ENCODE measurements at regions not wholly inside any gene's neighbourhood (a gene's known extent, or its start where the extent isn't known, plus 50 kb on each side); places are given as distances from the start of the nearest gene placed in this dataset.

DNA sequence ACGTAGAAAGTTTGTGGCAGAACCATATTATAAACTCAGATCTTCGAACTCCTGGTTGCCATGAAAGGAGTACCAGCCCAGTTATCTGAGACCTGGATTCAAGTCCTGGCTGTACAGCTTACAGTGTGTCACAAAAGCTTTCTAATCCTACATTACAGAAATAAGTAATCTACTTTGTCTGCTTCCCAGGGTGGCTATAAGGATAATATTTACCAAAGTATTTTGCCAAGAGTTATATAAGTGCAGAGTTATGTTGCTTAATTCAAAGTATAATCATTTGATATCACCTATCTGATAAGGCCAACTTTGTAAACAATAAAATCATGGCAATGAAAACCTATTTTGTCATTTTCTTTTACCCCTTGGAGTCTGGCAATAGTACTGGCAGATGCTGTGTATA lies 381.6 kb downstream of the NDFIP2 start:
- TF ChIP-seq, protein P1, sequence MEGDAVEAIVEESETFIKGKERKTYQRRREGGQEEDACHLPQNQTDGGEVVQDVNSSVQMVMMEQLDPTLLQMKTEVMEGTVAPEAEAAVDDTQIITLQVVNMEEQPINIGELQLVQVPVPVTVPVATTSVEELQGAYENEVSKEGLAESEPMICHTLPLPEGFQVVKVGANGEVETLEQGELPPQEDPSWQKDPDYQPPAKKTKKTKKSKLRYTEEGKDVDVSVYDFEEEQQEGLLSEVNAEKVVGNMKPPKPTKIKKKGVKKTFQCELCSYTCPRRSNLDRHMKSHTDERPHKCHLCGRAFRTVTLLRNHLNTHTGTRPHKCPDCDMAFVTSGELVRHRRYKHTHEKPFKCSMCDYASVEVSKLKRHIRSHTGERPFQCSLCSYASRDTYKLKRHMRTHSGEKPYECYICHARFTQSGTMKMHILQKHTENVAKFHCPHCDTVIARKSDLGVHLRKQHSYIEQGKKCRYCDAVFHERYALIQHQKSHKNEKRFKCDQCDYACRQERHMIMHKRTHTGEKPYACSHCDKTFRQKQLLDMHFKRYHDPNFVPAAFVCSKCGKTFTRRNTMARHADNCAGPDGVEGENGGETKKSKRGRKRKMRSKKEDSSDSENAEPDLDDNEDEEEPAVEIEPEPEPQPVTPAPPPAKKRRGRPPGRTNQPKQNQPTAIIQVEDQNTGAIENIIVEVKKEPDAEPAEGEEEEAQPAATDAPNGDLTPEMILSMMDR (IDR thresholded peaks at IDR 0.05), result no peak
- no peak for TF ChIP-seq POLR2AphosphoS5 (IDR thresholded peaks at IDR 0.05)
- TF ChIP-seq POLR2A (IDR thresholded peaks at IDR 0.05), result no peak

All from transverse colon (tissue), 4 donors.